Upper lobe of left lung (tissue), 4 donors: ENCODE measurements at regions not wholly inside any gene's neighbourhood (a gene's known extent, or its start where the extent isn't known, plus 50 kb on each side); places are given as distances from the start of the nearest gene placed in this dataset.

ENCODE experiments used
- EP300 ChIP-seq, 4 donors: sonication (generic); formaldehyde crosslinking; IDR thresholded peaks; one replicate each; pipeline ENCODE4 v1.5.1; 2017; ENCODE audit warnings: antibody characterized with exemption in 4 of 4, control low read depth in 2 of 4
- POLR2A ChIP-seq, 4 donors: fragments of 450-650 bp; IDR thresholded peaks; one replicate each; pipeline ENCODE4 v1.5.1; 2016 to 2017; ENCODE audit warnings: antibody characterized with exemption in 4 of 4, mild to moderate bottlenecking in 2 of 4
- TF ChIP-seq, protein P1 (sequence below), 6 experiments: fragments of 450-650 bp in 4 of 6; fragments of 200-600 bp in 2 of 6; sonication (generic) in 2 of 6; IDR thresholded peaks; one replicate each; pipeline ENCODE4 v1.5.1; 2016 to 2019; ENCODE audit warnings: antibody characterized with exemption in 6 of 6

DNA sequence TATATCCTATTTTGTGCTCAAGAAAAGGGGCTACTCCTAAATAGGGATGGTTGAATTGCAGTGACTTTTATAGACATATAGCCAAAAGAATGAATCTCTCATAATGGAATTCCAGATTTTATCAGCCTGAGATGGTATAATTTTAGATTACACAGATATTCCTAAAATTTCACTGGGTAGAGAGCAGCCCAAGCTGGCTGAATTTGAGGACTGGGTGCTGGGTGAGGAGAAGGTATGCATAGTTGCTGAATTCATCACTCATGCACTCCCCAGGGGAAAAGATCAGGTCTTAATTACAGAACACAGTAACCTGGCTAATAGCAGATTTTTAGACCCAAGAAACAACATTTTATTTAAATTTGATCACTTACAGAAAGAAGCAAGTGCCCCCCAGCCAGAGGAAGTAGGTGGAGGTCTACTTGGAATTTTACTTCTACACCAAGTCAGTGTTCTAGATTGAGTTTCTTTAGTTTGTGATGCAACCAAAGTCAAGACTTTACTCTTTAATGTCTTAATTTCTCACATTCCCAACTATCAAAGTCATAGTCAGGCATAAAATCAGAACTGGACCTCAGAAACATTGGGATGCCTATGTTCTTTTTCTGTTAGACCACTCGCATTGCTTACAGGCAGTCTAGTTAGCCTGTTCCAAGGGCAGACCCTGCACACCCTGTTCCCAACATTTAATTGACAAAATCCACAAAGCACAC is 337.4 kb upstream of the PODXL start:
- TF ChIP-seq, protein P1, sequence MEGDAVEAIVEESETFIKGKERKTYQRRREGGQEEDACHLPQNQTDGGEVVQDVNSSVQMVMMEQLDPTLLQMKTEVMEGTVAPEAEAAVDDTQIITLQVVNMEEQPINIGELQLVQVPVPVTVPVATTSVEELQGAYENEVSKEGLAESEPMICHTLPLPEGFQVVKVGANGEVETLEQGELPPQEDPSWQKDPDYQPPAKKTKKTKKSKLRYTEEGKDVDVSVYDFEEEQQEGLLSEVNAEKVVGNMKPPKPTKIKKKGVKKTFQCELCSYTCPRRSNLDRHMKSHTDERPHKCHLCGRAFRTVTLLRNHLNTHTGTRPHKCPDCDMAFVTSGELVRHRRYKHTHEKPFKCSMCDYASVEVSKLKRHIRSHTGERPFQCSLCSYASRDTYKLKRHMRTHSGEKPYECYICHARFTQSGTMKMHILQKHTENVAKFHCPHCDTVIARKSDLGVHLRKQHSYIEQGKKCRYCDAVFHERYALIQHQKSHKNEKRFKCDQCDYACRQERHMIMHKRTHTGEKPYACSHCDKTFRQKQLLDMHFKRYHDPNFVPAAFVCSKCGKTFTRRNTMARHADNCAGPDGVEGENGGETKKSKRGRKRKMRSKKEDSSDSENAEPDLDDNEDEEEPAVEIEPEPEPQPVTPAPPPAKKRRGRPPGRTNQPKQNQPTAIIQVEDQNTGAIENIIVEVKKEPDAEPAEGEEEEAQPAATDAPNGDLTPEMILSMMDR (IDR thresholded peaks at IDR 0.05), result no peak
- TF ChIP-seq EP300 (IDR thresholded peaks at IDR 0.05) (no peak), POLR2A (IDR thresholded peaks at IDR 0.05) (no peak)
